ENCODE measurements at regions not wholly inside any gene's neighbourhood (a gene's known extent, or its start where the extent isn't known, plus 50 kb on each side); places are given as distances from the start of the nearest gene placed in this dataset.

- H2AFZ ChIP-seq (ENCODE audit: low read depth, low read length), result no peak overlapping the region
- ChIA-PET CTCF (no interaction called here), POLR2A (no interaction called here)
- no peak overlapping the region for H3K4me3 ChIP-seq (replicated peaks in 1 of 3; ENCODE audit: insufficient read depth in 1 of 3, low read depth in 1 of 3, low read length in 3 of 3)
- no TSS peak for BruUV-seq (replicated peaks)
- no peaks in the 10 kb centered on the region for H3K4me1 ChIP-seq (ENCODE audit: control insufficient read depth, extremely low read depth, insufficient read depth, low read length)
- H3K4me2 ChIP-seq (ENCODE audit: insufficient read depth, low read length), result no peak overlapping the region
- H4K20me1 ChIP-seq (replicated peaks; ENCODE audit: control insufficient read depth, extremely low read depth, insufficient read depth, low read length), result no peaks in the 10 kb centered on the region
- DNase-seq (ENCODE audit: low read depth, low spot score) (no peak), FAIRE-seq (no peak)
- H3K27ac ChIP-seq (ENCODE audit: insufficient read depth, low read depth, low read length), result no peak overlapping the region
- TF ChIP-seq CTCF (IDR thresholded peaks at IDR 0.05; ENCODE audit: extremely low read depth in 1 of 2, insufficient read depth in 1 of 2, low read depth in 1 of 2, low read length in 2 of 2) (no peak), POLR2A (IDR thresholded peaks at IDR 0.05; ENCODE audit: low read depth, low read length) (no peak), JUN (IDR thresholded peaks at IDR 0.05; ENCODE audit: borderline replicate concordance, insufficient read depth, insufficient read length, low read depth) (no peak), MAX (IDR thresholded peaks at IDR 0.05; ENCODE audit: insufficient read depth, insufficient read length) (no peak), FOS (IDR thresholded peaks at IDR 0.05; ENCODE audit: borderline replicate concordance, insufficient read depth, low read length) (no peak), POLR2AphosphoS5 (IDR thresholded peaks at IDR 0.05; ENCODE audit: insufficient read depth, low read depth, low read length) (no peak), GATA2 (IDR thresholded peaks at IDR 0.05; ENCODE audit: insufficient read depth, insufficient read length, low read depth, low read length) (no peak), MYC (IDR thresholded peaks at IDR 0.05; ENCODE audit: low read depth, low read length) (no peak), EZH2 (IDR thresholded peaks at IDR 0.05; ENCODE audit: borderline replicate concordance, low read depth, low read length, severe bottlenecking) (no peak)
- H3K79me2 ChIP-seq (ENCODE audit: control insufficient read depth, insufficient read depth, low read length), result no peaks in the 10 kb centered on the region
- H3K27me3 ChIP-seq (ENCODE audit: control insufficient read depth in 2 of 2, insufficient read depth in 2 of 2, low read length in 2 of 2), result peaks cover 0 to 3% of the 10 kb centered on the region in 2 experiments
- no peak overlapping the region for H3K9ac ChIP-seq (replicated peaks; ENCODE audit: extremely low read depth, insufficient read depth, low read length)
- no peaks in the 10 kb centered on the region for H3K9me3 ChIP-seq (replicated peaks; ENCODE audit: control insufficient read depth, insufficient read depth, low read length)
- dilution Hi-C loops (cut with MboI; ENCODE audit: extremely low pct_ligation_motif_present, low sequenced_read_pairs), result no loop called here
- intact Hi-C loops (cut with micrococcal nuclease), result no loop called here
- H3K36me3 ChIP-seq (ENCODE audit: control insufficient read depth in 2 of 2, extremely low read depth in 1 of 2, insufficient read depth in 2 of 2, low read length in 2 of 2), result no peaks in the 10 kb centered on the region
- H3K9me1 ChIP-seq (replicated peaks; ENCODE audit: control insufficient read depth, extremely low read depth, insufficient read depth, low read length), result no peaks in the 10 kb centered on the region
Measured at GRCh38 chr1:96220651-96221050, 500.9 kb upstream of the PTBP2 start.

Data from endothelial cell of umbilical vein (primary cell).